Pancreas (tissue), 10 donors: ENCODE measurements at regions not wholly inside any gene's neighbourhood (a gene's known extent, or its start where the extent isn't known, plus 50 kb on each side); places are given as distances from the start of the nearest gene placed in this dataset.

ENCODE experiments used
- ATAC-seq, 4 donors: fragments of 200-7000 bp; cut with Tn5 transposase; one replicate each; pipeline versions ENCODE4 v1.8.0 to v1.9.1; 2020; ENCODE audit warnings: mild to moderate bottlenecking in 4 of 4, moderate library complexity in 4 of 4
- DNase-seq, 6 donors: peaks; one replicate each; pipeline ENCODE4 v3.0.0-alpha.2; 2020
- FAIRE-seq: peaks from 2 replicates; lab custom pipeline; 2012; peaks lifted over from hg19 to GRCh38; lab: Jason Lieb, UNC
- H3K27ac ChIP-seq, 4 donors: fragments of 200-600 bp; sonication (generic); 1 replicate in 3 of 4; 2 replicates in 1 of 4; pipeline versions ENCODE4 v1.5.0 to v1.8.0; 2020
- H3K27me3 ChIP-seq, 4 donors: fragments of 200-600 bp; one replicate each; pipeline ENCODE4 v1.8.0; 2021
- H3K36me3 ChIP-seq, 3 donors: fragments of 200-600 bp; sonication (generic) in 1 of 3; one replicate each; pipeline versions ENCODE4 v1.5.0 to v1.8.0; 2020 to 2021
- H3K4me1 ChIP-seq, 3 donors: fragments of 200-600 bp; one replicate each; pipeline ENCODE4 v1.8.0; 2021
- H3K4me3 ChIP-seq, 4 donors: fragments of 200-600 bp; sonication (generic) in 2 of 4; one replicate each; pipeline versions ENCODE4 v1.5.0 to v1.8.0; 2020 to 2021
- H3K9me3 ChIP-seq, 4 donors: fragments of 200-600 bp; one replicate each; pipeline ENCODE4 v1.8.0; 2021
- WGBS, 2 donors: extraction: QIAGEN DNeasy Blood & Tissue Kit; methylation state at CpG; one replicate each; pipeline ENCODE4 v1.1.7; 2013; 5-methylcytosine and 5-hydroxymethylcytosine counted together
- intact Hi-C, 3 donors: fragments of 100-400 bp; cut with DNase I; formaldehyde crosslinking; loops; one replicate each; pipeline versions ENCODE4 v1.11.1 to v1.14.2; 2022
- TF ChIP-seq, protein P1 (sequence below), 4 donors: fragments of 200-600 bp; sonication (generic) in 3 of 4; IDR thresholded peaks; one replicate each; pipeline versions ENCODE4 v1.5.0 to v1.8.0; 2021; ENCODE audit warnings: antibody characterized with exemption in 4 of 4
- donor health status: healthy with polysubstance abuse.
- donor health status: DM: no; HTN: no; CAD: no; lungs with moderate emphysema.
- donor health status: DM: no; HTN: no; CAD: no.
- donor health status: control.
- donor health status: control.
- donor health status: Bipolar disorder and iron deficiency.
- donor health status: DM: yes; HTN: yes; CAD: no.
- donor health status: DM: no; HTN: no; CAD: no.
- donor health status: DM: no; HTN: no; CAD: no.
- donor health status: DM: yes; HTN: yes; CAD: no.

DNA sequence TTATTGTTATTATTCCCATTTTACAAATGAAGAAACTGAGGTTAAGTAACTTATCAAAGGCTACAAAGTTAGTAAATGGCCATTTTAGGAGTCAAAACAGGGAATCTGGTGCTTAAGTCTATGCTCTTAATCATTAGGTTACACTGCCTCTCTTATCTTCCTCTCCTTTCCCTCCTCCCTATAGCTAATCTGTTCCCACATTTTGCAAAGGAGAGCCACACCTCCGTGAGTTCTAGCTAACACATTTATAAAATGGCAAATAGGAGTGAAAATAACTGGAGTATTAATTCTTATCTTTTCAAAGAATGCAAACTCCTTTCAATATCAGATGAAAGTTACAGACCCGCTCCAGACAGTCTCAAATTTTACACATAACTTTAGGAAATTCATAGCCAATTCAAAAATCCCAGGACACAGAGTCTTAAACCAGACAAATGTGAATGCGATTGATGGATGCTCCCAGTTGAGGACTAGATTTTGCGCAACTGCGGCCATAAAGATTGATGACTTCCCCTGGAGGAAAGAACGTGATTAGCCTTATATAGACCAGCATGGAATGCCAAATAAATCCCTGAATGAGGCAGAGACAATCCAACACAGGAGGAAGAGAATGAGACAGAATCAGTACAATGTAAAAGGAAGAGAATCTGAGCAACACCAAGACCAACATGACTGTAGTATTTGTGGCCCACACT is 225.0 kb upstream of the ARID2 start:
- ATAC-seq, result no peak
- intact Hi-C loops, result no loop called here
- no peak for DNase-seq
- no peaks in the 10 kb centered on the region for H3K4me1 ChIP-seq
- H3K9me3 ChIP-seq, result no peaks in the 10 kb centered on the region
- H3K27me3 ChIP-seq, result no peaks in the 10 kb centered on the region
- no peak overlapping the region for H3K27ac ChIP-seq
- WGBS, 2 donors, result 81 to 83% methylated on average over 6 of the region's 6 CpGs
- no peak for FAIRE-seq
- TF ChIP-seq, protein P1, sequence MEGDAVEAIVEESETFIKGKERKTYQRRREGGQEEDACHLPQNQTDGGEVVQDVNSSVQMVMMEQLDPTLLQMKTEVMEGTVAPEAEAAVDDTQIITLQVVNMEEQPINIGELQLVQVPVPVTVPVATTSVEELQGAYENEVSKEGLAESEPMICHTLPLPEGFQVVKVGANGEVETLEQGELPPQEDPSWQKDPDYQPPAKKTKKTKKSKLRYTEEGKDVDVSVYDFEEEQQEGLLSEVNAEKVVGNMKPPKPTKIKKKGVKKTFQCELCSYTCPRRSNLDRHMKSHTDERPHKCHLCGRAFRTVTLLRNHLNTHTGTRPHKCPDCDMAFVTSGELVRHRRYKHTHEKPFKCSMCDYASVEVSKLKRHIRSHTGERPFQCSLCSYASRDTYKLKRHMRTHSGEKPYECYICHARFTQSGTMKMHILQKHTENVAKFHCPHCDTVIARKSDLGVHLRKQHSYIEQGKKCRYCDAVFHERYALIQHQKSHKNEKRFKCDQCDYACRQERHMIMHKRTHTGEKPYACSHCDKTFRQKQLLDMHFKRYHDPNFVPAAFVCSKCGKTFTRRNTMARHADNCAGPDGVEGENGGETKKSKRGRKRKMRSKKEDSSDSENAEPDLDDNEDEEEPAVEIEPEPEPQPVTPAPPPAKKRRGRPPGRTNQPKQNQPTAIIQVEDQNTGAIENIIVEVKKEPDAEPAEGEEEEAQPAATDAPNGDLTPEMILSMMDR (IDR thresholded peaks at IDR 0.05), result no peak
- no peak overlapping the region for H3K4me3 ChIP-seq
- no peaks in the 10 kb centered on the region for H3K36me3 ChIP-seq

DNA sequence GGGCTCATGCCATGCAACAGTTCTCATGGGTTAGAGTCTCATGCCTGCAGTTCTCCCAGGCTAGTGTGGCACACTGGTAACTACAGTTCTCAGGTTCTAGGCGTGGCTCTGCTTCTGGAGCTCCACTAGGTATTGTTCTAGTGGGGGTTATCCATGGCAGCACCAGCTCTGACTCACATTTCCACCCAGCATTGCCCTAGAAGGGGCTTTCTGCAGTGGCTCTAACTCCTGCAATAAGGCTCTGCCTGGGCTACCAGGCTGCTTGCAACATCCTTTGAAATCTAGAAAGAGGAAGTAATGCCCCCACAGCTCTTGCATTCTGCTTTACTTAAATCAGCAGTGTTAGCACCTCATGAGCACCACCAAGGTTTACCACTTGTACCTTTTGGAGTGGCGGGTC is 220.3 kb upstream of the ARID2 start:
- TF ChIP-seq, protein P1 (IDR thresholded peaks at IDR 0.05), result no peak
- intact Hi-C loops, result no loop called here
- 70 to 74% methylated on average over 1 to 2 of the region's 2 CpGs for WGBS, 2 donors

DNA sequence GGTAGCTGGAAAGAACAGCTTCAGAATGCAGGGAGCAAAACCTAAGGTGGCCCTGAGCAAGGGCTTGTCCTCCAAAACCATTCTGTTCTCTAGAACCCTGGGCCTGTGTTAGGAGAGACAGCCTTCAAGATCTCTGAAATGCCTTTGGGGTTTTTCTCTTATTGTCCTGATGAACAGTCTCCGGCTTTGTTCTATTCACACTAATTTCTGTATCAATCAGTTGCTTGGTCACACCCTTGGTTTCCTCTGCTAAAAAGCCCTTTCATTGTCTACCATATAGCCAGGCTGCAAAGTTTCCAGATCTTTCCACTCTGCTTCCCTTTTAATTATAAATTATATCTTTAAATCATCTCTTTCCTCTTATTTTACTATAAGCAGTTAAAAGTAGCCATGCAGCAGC is 219.9 kb upstream of the ARID2 start:
- intact Hi-C loops, result no loop called here
- ATAC-seq, result no peak
- H3K4me3 ChIP-seq, result no peak overlapping the region
- 97 to 100% methylated on average over 1 of the region's 1 CpG for WGBS, 2 donors
- H3K36me3 ChIP-seq, result no peaks in the 10 kb centered on the region
- H3K27me3 ChIP-seq, result no peaks in the 10 kb centered on the region
- no peaks in the 10 kb centered on the region for H3K9me3 ChIP-seq
- no peak for DNase-seq
- TF ChIP-seq, protein P1 (IDR thresholded peaks at IDR 0.05), result no peak
- FAIRE-seq, result no peak
- H3K27ac ChIP-seq, result no peak overlapping the region
- H3K4me1 ChIP-seq, result no peaks in the 10 kb centered on the region

More for the DNA sequence above, 220.3 kb upstream of the ARID2 start:
- DNase-seq (no peak), FAIRE-seq (no peak), ATAC-seq (no peak)
- H3K27me3 ChIP-seq, result no peaks in the 10 kb centered on the region
- no peak overlapping the region for H3K4me3 ChIP-seq
- no peaks in the 10 kb centered on the region for H3K4me1 ChIP-seq
- H3K36me3 ChIP-seq, result no peaks in the 10 kb centered on the region
- H3K27ac ChIP-seq, result no peak overlapping the region
- no peaks in the 10 kb centered on the region for H3K9me3 ChIP-seq

DNA sequence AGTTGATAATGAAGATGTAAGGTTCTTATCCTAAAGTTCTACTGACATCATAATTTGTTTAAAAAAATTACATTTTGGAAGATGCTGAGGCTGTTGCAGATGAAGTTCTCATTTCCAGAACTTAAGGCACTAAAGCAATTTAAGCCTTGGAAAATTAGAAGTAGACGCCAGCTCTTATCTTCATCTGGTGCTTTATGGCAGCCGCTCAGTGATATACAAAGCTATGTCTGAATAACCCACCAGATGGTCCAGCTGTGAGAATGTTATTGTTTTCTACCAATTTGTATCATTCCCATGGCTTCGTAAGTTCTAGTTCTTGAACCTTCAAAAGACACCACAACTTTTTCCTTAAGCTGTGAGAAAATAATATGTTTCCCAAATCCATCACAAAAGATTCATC is 212.1 kb upstream of the ARID2 start:
- intact Hi-C loops, result no loop called here
- FAIRE-seq, result no peak

More for the DNA sequence above, 212.1 kb upstream of the ARID2 start:
- DNase-seq, result no peak
- Histone ChIP-seq H3K4me1 (no peaks in the 10 kb centered on the region), H3K27ac (no peak overlapping the region), H3K4me3 (no peak overlapping the region), H3K9me3 (no peaks in the 10 kb centered on the region), H3K36me3 (no peaks in the 10 kb centered on the region), H3K27me3 (no peaks in the 10 kb centered on the region)
- no peak for ATAC-seq
- WGBS, 2 donors, result 82 to 88% methylated on average over 3 of the region's 3 CpGs
- TF ChIP-seq, protein P1 (IDR thresholded peaks at IDR 0.05), result no peak
